ENCODE measurements at regions not wholly inside any gene's neighbourhood (a gene's known extent, or its start where the extent isn't known, plus 50 kb on each side); places are given as distances from the start of the nearest gene placed in this dataset.
A peak's percentile ranks its signal among the peaks of the same experiment; 100 is the strongest.

GRCh38 chr17:71287071-71287823 lies 833.6 kb upstream of the SOX9 start:
- Histone ChIP-seq H3K4me3 (ENCODE audit: low read length) (no peak overlapping the region), H3K4me1 (ENCODE audit: control insufficient read depth, insufficient read depth, low read length) (no peaks in the 10 kb centered on the region), H3K9me3 (ENCODE audit: control insufficient read depth, insufficient read depth, low read length) (no peaks in the 10 kb centered on the region), H3K36me3 (ENCODE audit: control insufficient read depth, insufficient read depth, low read length) (no peaks in the 10 kb centered on the region), H3K27me3 (ENCODE audit: control insufficient read depth, insufficient read depth, low read length) (peaks cover 21% of the 10 kb centered on the region), H3K27ac (ENCODE audit: low read length) (no peak overlapping the region)
- WGBS (ENCODE audit: insufficient coverage, insufficient read length), result no CpG with 5 or more reads among the region's 17 CpGs
- no peak for DNase-seq (ENCODE audit: low read depth, low spot score)

GRCh38 chr17:71292006-71292405 lies 828.8 kb upstream of the SOX9 start:
- H3K27ac ChIP-seq (ENCODE audit: low read length), result no peak overlapping the region
- H3K4me1 ChIP-seq (ENCODE audit: control insufficient read depth, insufficient read depth, low read length), result no peaks in the 10 kb centered on the region
- WGBS (ENCODE audit: insufficient coverage, insufficient read length), result no CpG with 5 or more reads among the region's 1 CpG
- no peak for DNase-seq (ENCODE audit: low read depth, low spot score)
- H3K9me3 ChIP-seq (ENCODE audit: control insufficient read depth, insufficient read depth, low read length), result no peaks in the 10 kb centered on the region
- H3K36me3 ChIP-seq (ENCODE audit: control insufficient read depth, insufficient read depth, low read length), result no peaks in the 10 kb centered on the region
- H3K27me3 ChIP-seq (ENCODE audit: control insufficient read depth, insufficient read depth, low read length), result peaks cover 11% of the 10 kb centered on the region
- H3K4me3 ChIP-seq (ENCODE audit: low read length), result no peak overlapping the region

- H3K36me3 ChIP-seq (ENCODE audit: control insufficient read depth, insufficient read depth, low read length), result no peaks in the 10 kb centered on the region
- no peaks in the 10 kb centered on the region for H3K9me3 ChIP-seq (ENCODE audit: control insufficient read depth, insufficient read depth, low read length)
- no CpG with 5 or more reads among the region's 1 CpG for WGBS (ENCODE audit: insufficient coverage, insufficient read length)
- H3K27ac ChIP-seq (ENCODE audit: low read length), result no peak overlapping the region
- no peaks in the 10 kb centered on the region for H3K27me3 ChIP-seq (ENCODE audit: control insufficient read depth, insufficient read depth, low read length)
- DNase-seq (ENCODE audit: low read depth, low spot score), result no peak
- H3K4me1 ChIP-seq (ENCODE audit: control insufficient read depth, insufficient read depth, low read length), result no peaks in the 10 kb centered on the region
- H3K4me3 ChIP-seq (ENCODE audit: low read length), result no peak overlapping the region
Observed at GRCh38 chr17:71296005-71296404, 824.8 kb upstream of the SOX9 start.

- Histone ChIP-seq H3K27me3 (ENCODE audit: control insufficient read depth, insufficient read depth, low read length) (no peaks in the 10 kb centered on the region), H3K36me3 (ENCODE audit: control insufficient read depth, insufficient read depth, low read length) (no peaks in the 10 kb centered on the region), H3K9me3 (ENCODE audit: control insufficient read depth, insufficient read depth, low read length) (no peaks in the 10 kb centered on the region), H3K4me3 (ENCODE audit: low read length) (no peak overlapping the region), H3K4me1 (ENCODE audit: control insufficient read depth, insufficient read depth, low read length) (no peaks in the 10 kb centered on the region), H3K27ac (ENCODE audit: low read length) (no peak overlapping the region)
- no peak for DNase-seq (ENCODE audit: low read depth, low spot score)
Observed at GRCh38 chr17:71301063-71301462, 819.8 kb upstream of the SOX9 start.

DNA sequence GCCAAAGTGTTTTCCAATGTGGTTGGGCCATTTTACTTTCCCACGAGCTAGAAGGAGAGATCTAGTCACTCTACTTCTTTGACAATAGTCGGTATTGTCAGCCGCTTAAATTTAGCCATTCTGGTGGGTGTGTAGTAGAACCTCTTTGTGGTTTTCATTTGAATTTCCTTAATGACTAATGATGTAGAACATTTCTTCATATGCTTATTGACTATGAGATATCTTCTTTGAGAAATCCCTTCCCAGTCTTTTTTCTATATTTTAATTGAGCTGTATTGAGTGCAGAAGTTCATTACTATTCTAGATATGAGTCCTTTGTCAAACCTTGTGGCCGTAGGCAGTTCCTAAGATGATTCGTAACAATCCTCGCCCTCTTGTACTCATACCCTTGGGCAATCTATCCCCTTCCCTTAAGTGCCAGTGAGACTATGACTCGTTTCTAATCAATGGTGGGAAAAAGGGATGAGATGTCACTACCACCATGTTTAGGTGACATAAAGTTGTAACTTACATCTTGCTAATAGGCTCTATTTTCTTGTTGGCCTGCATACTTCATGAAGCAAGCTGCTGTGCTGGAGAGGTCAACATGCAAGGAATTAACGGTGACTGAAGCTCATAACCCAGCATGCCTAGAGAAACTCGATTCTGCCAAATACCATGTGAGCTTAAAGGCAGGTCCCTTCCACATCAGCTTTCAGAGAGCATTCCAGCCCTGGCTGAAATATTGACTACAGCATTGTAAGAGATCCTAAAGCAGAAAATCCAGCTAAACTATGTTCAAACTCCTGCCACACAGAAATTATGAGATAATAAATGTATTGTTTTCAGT lies 817.9 kb upstream of the SOX9 start:
- no peak for DNase-seq (ENCODE audit: low read depth, low spot score)
- Histone ChIP-seq H3K27ac (ENCODE audit: low read length) (no peak overlapping the region), H3K4me3 (ENCODE audit: low read length) (no peak overlapping the region), H3K9me3 (ENCODE audit: control insufficient read depth, insufficient read depth, low read length) (no peaks in the 10 kb centered on the region), H3K4me1 (ENCODE audit: control insufficient read depth, insufficient read depth, low read length) (no peaks in the 10 kb centered on the region), H3K36me3 (ENCODE audit: control insufficient read depth, insufficient read depth, low read length) (no peaks in the 10 kb centered on the region), H3K27me3 (ENCODE audit: control insufficient read depth, insufficient read depth, low read length) (no peaks in the 10 kb centered on the region)
- WGBS (ENCODE audit: insufficient coverage, insufficient read length), result no CpG with 5 or more reads among the region's 9 CpGs

DNA sequence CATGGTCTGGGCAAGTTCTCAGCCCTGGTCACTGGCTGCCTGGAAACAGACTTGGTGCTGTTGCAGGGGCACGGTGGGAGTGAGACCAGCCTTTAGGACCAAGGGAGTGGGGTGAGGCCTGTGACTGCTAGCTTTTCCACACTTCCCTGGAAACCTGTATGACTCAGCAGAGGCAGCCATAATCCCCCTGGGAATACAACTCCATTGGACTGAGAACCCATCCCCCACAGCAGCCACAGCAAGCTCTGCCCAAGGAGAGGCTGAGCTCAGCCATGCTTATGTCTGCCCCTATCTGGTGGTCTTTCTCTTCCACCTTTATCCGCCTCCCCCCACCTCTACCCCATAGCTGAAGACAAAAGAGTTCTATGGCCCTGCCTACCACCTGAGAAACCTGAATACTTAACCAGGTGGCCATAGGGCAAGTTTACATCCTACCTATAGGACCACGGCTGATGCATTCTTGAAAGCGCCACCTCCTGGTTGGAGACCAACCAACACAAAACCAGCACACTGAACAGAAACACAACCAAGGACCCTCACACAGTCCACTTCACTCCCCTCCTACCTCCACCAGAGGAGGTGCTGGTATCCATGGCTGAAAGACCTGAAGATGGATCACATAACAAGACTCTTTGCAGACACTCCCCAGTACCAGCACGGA lies 816.2 kb upstream of the SOX9 start:
- WGBS (ENCODE audit: insufficient coverage, insufficient read length), result no CpG with 5 or more reads among the region's 5 CpGs
- no peaks in the 10 kb centered on the region for H3K36me3 ChIP-seq (ENCODE audit: control insufficient read depth, insufficient read depth, low read length)
- no peaks in the 10 kb centered on the region for H3K4me1 ChIP-seq (ENCODE audit: control insufficient read depth, insufficient read depth, low read length)
- H3K9me3 ChIP-seq (ENCODE audit: control insufficient read depth, insufficient read depth, low read length), result no peaks in the 10 kb centered on the region
- H3K4me3 ChIP-seq (ENCODE audit: low read length), result no peak overlapping the region
- H3K27ac ChIP-seq (ENCODE audit: low read length), result no peak overlapping the region
- no peaks in the 10 kb centered on the region for H3K27me3 ChIP-seq (ENCODE audit: control insufficient read depth, insufficient read depth, low read length)
- DNase-seq (ENCODE audit: low read depth, low spot score), result peak; percentile 13

GRCh38 chr17:71313866-71314265 lies 807.0 kb upstream of the SOX9 start:
- Histone ChIP-seq H3K27me3 (ENCODE audit: control insufficient read depth, insufficient read depth, low read length) (no peaks in the 10 kb centered on the region), H3K4me1 (ENCODE audit: control insufficient read depth, insufficient read depth, low read length) (no peaks in the 10 kb centered on the region), H3K9me3 (ENCODE audit: control insufficient read depth, insufficient read depth, low read length) (no peaks in the 10 kb centered on the region), H3K27ac (ENCODE audit: low read length) (no peak overlapping the region), H3K36me3 (ENCODE audit: control insufficient read depth, insufficient read depth, low read length) (no peaks in the 10 kb centered on the region), H3K4me3 (ENCODE audit: low read length) (no peak overlapping the region)
- DNase-seq (ENCODE audit: low read depth, low spot score), result no peak
- WGBS (ENCODE audit: insufficient coverage, insufficient read length), result no CpG with 5 or more reads among the region's 3 CpGs

GRCh38 chr17:71315568-71315967 lies 805.3 kb upstream of the SOX9 start:
- no peak overlapping the region for H3K4me3 ChIP-seq (ENCODE audit: low read length)
- H3K27me3 ChIP-seq (ENCODE audit: control insufficient read depth, insufficient read depth, low read length), result no peaks in the 10 kb centered on the region
- H3K9me3 ChIP-seq (ENCODE audit: control insufficient read depth, insufficient read depth, low read length), result no peaks in the 10 kb centered on the region
- H3K36me3 ChIP-seq (ENCODE audit: control insufficient read depth, insufficient read depth, low read length), result no peaks in the 10 kb centered on the region
- no peak overlapping the region for H3K27ac ChIP-seq (ENCODE audit: low read length)
- no peaks in the 10 kb centered on the region for H3K4me1 ChIP-seq (ENCODE audit: control insufficient read depth, insufficient read depth, low read length)
- WGBS (ENCODE audit: insufficient coverage, insufficient read length), result no CpG with 5 or more reads among the region's 3 CpGs
- no peak for DNase-seq (ENCODE audit: low read depth, low spot score)

GRCh38 chr17:71316176-71316897 lies 804.5 kb upstream of the SOX9 start:
- no peaks in the 10 kb centered on the region for H3K4me1 ChIP-seq (ENCODE audit: control insufficient read depth, insufficient read depth, low read length)
- DNase-seq (ENCODE audit: low read depth, low spot score), result no peak
- WGBS (ENCODE audit: insufficient coverage, insufficient read length), result no CpG with 5 or more reads among the region's 4 CpGs
- no peak overlapping the region for H3K27ac ChIP-seq (ENCODE audit: low read length)
- no peaks in the 10 kb centered on the region for H3K27me3 ChIP-seq (ENCODE audit: control insufficient read depth, insufficient read depth, low read length)
- H3K36me3 ChIP-seq (ENCODE audit: control insufficient read depth, insufficient read depth, low read length), result no peaks in the 10 kb centered on the region
- H3K4me3 ChIP-seq (ENCODE audit: low read length), result no peak overlapping the region
- H3K9me3 ChIP-seq (ENCODE audit: control insufficient read depth, insufficient read depth, low read length), result no peaks in the 10 kb centered on the region

Measured in iPS DF 6.9 (cell line).